Naive B cell (primary cell): ENCODE measurements at regions not wholly inside any gene's neighbourhood (a gene's known extent, or its start where the extent isn't known, plus 50 kb on each side); places are given as distances from the start of the nearest gene placed in this dataset.

Source experiments
- ATAC-seq, 2 donors: fragments of 150-1000 bp; cut with Tn5 transposase; 2 replicates each; pipeline ENCODE4 v1.10.0; 2021; ENCODE audit warnings: low read depth in 2 of 2, mild to moderate bottlenecking in 2 of 2, moderate library complexity in 2 of 2
- DNase-seq: peaks from one replicate; pipeline ENCODE4 v3.0.0; 2022
- H3K27ac Mint-ChIP-seq, 6 donors: one replicate each; pipeline ENCODE4 v1.8.0; 2020 to 2022; ENCODE audit warnings: mild to moderate bottlenecking in 6 of 6, mixed read lengths in 6 of 6, moderate library complexity in 5 of 6, inconsistent platforms in 2 of 6
- H3K27me3 Mint-ChIP-seq, 3 donors: one replicate each; pipeline ENCODE4 v1.8.0; 2021 to 2022; ENCODE audit warnings: mixed read lengths in 3 of 3, mild to moderate bottlenecking in 1 of 3
- H3K36me3 Mint-ChIP-seq, 2 donors: one replicate each; pipeline ENCODE4 v1.8.0; 2020 to 2022; ENCODE audit warnings: mixed read lengths in 2 of 2, inconsistent platforms in 1 of 2, mild to moderate bottlenecking in 1 of 2
- H3K4me1 Mint-ChIP-seq, 3 donors: one replicate each; pipeline ENCODE4 v1.8.0; 2020 to 2022; ENCODE audit warnings: mixed read lengths in 3 of 3, inconsistent platforms in 1 of 3, mild to moderate bottlenecking in 1 of 3, moderate library complexity in 1 of 3
- H3K4me3 Mint-ChIP-seq, 8 donors: one replicate each; pipeline ENCODE4 v1.8.0; 2020 to 2022; ENCODE audit warnings: mild to moderate bottlenecking in 8 of 8, mixed read lengths in 8 of 8, moderate library complexity in 8 of 8, inconsistent platforms in 2 of 8
- H3K9me3 Mint-ChIP-seq, 7 donors: one replicate each; pipeline ENCODE4 v1.8.0; 2020 to 2022; ENCODE audit warnings: mixed read lengths in 7 of 7, mild to moderate bottlenecking in 5 of 7, inconsistent platforms in 2 of 7, moderate library complexity in 1 of 7

DNA sequence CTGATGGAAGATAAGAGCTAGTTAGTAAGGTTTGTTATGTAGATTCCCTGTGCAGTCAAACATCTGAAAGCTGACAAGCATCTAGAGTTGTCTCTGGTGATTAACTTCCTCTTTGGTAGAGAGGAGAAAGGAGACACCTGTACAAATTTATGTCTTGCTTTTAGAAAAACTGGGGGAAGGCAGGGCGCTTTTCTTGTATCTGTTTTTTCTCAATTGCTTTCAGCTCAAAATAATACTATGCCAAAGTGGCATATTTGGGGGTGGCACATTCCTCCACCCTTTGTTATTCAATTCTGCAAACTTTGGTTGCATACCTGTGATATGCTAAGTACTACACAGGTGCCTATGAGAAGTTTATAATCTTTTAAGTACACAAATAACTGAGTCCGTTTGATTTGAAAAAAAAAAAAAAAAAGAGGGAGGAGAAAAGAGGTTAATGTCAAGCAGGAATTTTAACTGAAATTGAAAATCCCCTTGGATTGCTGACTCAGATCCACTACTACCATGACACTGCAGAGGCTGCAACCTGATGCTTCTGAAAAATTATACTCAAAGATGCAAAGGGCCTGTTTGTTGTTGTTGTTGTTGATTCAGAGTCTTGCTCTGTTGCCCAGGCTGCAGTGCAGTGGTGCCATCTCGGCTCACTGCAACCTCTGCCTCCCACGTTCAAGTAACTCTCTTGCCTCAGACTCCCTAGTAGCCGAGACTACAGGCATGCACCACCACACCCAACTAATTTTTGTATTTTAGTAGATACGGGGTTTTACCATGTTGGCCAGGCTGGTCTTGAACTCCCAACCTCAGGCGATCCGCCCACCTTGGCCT is 164.8 kb upstream of the NBEA start:
- Mint-ChIP-seq H3K4me1 (no peaks in the 10 kb centered on the region), H3K36me3 (no peaks in the 10 kb centered on the region), H3K27me3 (no peaks in the 10 kb centered on the region), H3K27ac (no peak overlapping the region), H3K9me3 (peaks cover 0 to 9% (median 0%) of the 10 kb centered on the region in 7 donors), H3K4me3 (no peak overlapping the region)
- ATAC-seq (no peak), DNase-seq (no peak)

GRCh38 chr13:34777914-34778303 is 164.2 kb upstream of the NBEA start:
- no peaks in the 10 kb centered on the region for H3K27me3 Mint-ChIP-seq
- H3K36me3 Mint-ChIP-seq = no peaks in the 10 kb centered on the region
- peaks cover 0 to 11% (median 0%) of the 10 kb centered on the region in 7 donors for H3K9me3 Mint-ChIP-seq
- no peaks in the 10 kb centered on the region for H3K4me1 Mint-ChIP-seq
- no peak overlapping the region for H3K27ac Mint-ChIP-seq
- ATAC-seq (no peak), DNase-seq (no peak)
- no peak overlapping the region for H3K4me3 Mint-ChIP-seq

GRCh38 chr13:34779171-34779570 is 162.9 kb upstream of the NBEA start:
- DNase-seq (no peak), ATAC-seq (no peak)
- H3K4me3 Mint-ChIP-seq = no peak overlapping the region
- H3K4me1 Mint-ChIP-seq = no peaks in the 10 kb centered on the region
- H3K9me3 Mint-ChIP-seq = peaks cover 0 to 11% (median 0%) of the 10 kb centered on the region in 7 donors
- peak overlapping the region in 1 of 6 donors; percentile 16 for H3K27ac Mint-ChIP-seq
- H3K27me3 Mint-ChIP-seq = no peaks in the 10 kb centered on the region
- no peaks in the 10 kb centered on the region for H3K36me3 Mint-ChIP-seq

GRCh38 chr13:34793301-34793700 is 148.8 kb upstream of the NBEA start:
- Mint-ChIP-seq H3K27ac (no peak overlapping the region), H3K36me3 (no peaks in the 10 kb centered on the region), H3K4me3 (no peak overlapping the region), H3K27me3 (no peaks in the 10 kb centered on the region), H3K4me1 (no peaks in the 10 kb centered on the region), H3K9me3 (peaks cover 6 to 21% (median 10%) of the 10 kb centered on the region in 7 donors)
- DNase-seq (no peak), ATAC-seq (no peak)

- no peak overlapping the region for H3K4me3 Mint-ChIP-seq
- no peaks in the 10 kb centered on the region for H3K27me3 Mint-ChIP-seq
- H3K9me3 Mint-ChIP-seq = peaks cover 0 to 13% (median 2%) of the 10 kb centered on the region in 7 donors
- DNase-seq (no peak), ATAC-seq (no peak)
- H3K27ac Mint-ChIP-seq = peak overlapping the region in 1 of 6 donors; percentile 58
- H3K36me3 Mint-ChIP-seq = no peaks in the 10 kb centered on the region
- no peaks in the 10 kb centered on the region for H3K4me1 Mint-ChIP-seq
Measured at GRCh38 chr13:34803756-34804155, 138.3 kb upstream of the NBEA start.

DNA sequence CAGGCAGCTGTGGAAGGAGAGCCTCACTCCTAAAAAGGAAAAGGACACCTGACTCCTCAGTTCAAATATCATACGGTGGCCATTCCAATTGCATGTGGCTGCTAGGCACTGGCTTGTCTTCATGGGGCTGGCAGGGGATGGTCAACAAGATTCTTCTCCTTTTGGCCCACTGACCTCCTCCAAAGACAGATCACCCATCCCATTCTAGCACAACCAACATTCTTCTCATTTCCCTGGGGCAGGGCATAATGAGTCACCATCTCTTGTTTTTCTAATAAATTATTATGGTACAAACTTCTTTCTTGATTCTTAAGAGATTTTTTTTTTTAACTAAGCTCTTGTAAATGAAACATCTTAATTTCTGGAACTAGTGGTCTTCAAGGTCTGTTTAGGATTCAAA is 136.7 kb upstream of the NBEA start:
- H3K27ac Mint-ChIP-seq = no peak overlapping the region
- ATAC-seq (no peak), DNase-seq (no peak)
- peaks cover 0 to 10% (median 2%) of the 10 kb centered on the region in 7 donors for H3K9me3 Mint-ChIP-seq
- H3K27me3 Mint-ChIP-seq = no peaks in the 10 kb centered on the region
- no peak overlapping the region for H3K4me3 Mint-ChIP-seq
- H3K36me3 Mint-ChIP-seq = no peaks in the 10 kb centered on the region
- no peaks in the 10 kb centered on the region for H3K4me1 Mint-ChIP-seq

DNA sequence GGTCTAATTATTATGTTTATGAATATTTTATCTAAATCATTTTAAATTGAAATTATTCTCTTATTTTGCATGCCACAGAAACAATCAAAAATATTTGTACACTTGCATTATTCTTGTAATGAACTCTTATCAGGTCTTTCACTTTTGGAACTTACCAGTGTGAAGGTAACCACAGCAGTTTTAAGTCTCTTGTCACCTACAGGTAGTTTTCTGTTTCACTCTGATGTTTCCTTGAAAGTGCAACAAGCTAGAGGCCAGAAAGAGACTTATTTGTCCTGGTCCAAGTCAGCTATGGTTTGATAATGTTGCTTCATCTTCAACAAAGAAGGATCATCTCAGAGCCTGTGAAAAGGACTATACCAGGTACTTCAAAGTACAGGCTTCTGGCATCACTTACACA is 133.4 kb upstream of the NBEA start:
- Mint-ChIP-seq H3K27ac (no peak overlapping the region), H3K36me3 (peaks cover 0 to 12% of the 10 kb centered on the region in 2 donors), H3K9me3 (peaks cover 6 to 32% (median 16%) of the 10 kb centered on the region in 7 donors), H3K4me3 (no peak overlapping the region), H3K27me3 (no peaks in the 10 kb centered on the region), H3K4me1 (no peaks in the 10 kb centered on the region)
- no peak for ATAC-seq
- DNase-seq = no peak

GRCh38 chr13:34810996-34811395 is 131.1 kb upstream of the NBEA start:
- no peak for ATAC-seq
- Mint-ChIP-seq H3K27me3 (no peaks in the 10 kb centered on the region), H3K9me3 (peaks cover 8 to 43% (median 17%) of the 10 kb centered on the region in 7 donors), H3K27ac (no peak overlapping the region), H3K4me1 (no peaks in the 10 kb centered on the region), H3K36me3 (peaks cover 0 to 12% of the 10 kb centered on the region in 2 donors), H3K4me3 (no peak overlapping the region)
- DNase-seq = no peak

DNA sequence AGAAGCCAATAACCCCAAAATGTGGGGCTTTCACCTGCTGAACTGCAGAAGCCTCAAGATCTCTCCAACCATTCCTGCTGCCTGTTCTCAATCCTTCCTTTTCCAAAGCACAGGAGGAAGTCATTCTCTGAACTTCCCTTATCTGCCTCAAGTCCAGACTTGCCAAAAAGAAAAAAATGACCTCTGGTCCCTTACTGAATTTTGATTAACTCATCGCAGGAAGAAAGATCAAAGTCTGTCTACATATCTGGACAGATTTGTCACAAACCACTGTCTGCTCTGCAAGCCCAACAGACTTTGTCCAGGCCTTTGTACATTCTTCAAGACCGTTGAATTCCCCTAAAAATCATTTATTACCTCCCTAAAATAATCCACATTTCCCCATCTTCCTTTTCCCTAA is 126.5 kb upstream of the NBEA start:
- peaks cover 0 to 12% of the 10 kb centered on the region in 2 donors for H3K36me3 Mint-ChIP-seq
- no peak for DNase-seq
- peaks cover 8 to 42% (median 18%) of the 10 kb centered on the region in 7 donors for H3K9me3 Mint-ChIP-seq
- H3K4me1 Mint-ChIP-seq = no peaks in the 10 kb centered on the region
- ATAC-seq = no peak
- H3K4me3 Mint-ChIP-seq = no peak overlapping the region
- peaks cover 0 to under 1% (median 0%) of the 10 kb centered on the region in 3 donors for H3K27me3 Mint-ChIP-seq
- H3K27ac Mint-ChIP-seq = no peak overlapping the region

- H3K4me1 Mint-ChIP-seq = no peaks in the 10 kb centered on the region
- no peak overlapping the region for H3K4me3 Mint-ChIP-seq
- H3K27ac Mint-ChIP-seq = no peak overlapping the region
- H3K36me3 Mint-ChIP-seq = peaks cover 0 to 12% of the 10 kb centered on the region in 2 donors
- peaks cover 0 to 7% (median 0%) of the 10 kb centered on the region in 3 donors for H3K27me3 Mint-ChIP-seq
- peaks cover 8 to 34% (median 17%) of the 10 kb centered on the region in 7 donors for H3K9me3 Mint-ChIP-seq
- ATAC-seq (no peak), DNase-seq (no peak)
Measured at GRCh38 chr13:34816245-34816884, 125.7 kb upstream of the NBEA start.

DNA sequence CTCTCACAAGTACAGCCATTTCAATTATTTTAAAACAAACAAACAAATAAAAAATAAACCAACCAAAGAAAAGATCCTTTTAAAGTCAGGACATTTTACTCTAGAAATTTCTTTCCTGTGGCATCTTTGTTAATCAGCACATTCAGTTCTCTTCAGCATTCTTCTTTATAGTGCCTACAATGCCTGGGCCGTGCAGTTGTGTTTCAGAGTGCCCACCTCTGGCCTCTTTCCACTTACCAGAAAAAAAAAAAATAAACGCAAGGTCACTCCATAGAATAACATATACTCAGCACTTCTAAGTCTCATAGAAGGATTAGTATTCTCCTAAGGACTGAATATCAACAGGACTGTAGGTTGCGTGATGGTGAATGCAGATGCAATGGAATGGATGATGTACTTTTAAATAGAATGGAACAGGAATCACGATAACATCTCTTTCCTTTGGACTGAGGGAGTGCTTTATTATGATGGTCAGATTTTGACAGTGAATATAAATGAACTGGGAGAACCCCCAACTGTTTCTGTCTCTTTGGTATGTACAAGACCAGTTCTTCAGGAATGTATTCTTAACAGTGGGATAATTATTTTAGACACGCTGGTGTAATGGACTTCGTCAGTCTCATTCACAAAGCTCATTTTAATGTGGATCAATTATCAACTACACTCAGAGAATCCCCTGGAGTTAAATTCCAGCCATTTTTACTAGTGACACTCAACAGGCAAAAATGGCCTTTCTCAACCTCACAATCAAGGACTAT is 125.0 kb upstream of the NBEA start:
- no peak for DNase-seq

GRCh38 chr13:34822650-34823049 is 119.4 kb upstream of the NBEA start:
- ATAC-seq (no peak), DNase-seq (no peak)
- H3K27ac Mint-ChIP-seq = no peak overlapping the region
- peaks cover 0 to 11% (median 0%) of the 10 kb centered on the region in 7 donors for H3K9me3 Mint-ChIP-seq
- peaks cover 0 to 7% (median 0%) of the 10 kb centered on the region in 3 donors for H3K27me3 Mint-ChIP-seq
- H3K36me3 Mint-ChIP-seq = no peaks in the 10 kb centered on the region
- H3K4me3 Mint-ChIP-seq = no peak overlapping the region
- no peaks in the 10 kb centered on the region for H3K4me1 Mint-ChIP-seq

More for the DNA sequence above, 125.0 kb upstream of the NBEA start:
- H3K4me1 Mint-ChIP-seq = no peaks in the 10 kb centered on the region
- peaks cover 0 to 7% (median 0%) of the 10 kb centered on the region in 3 donors for H3K27me3 Mint-ChIP-seq
- no peak for ATAC-seq
- H3K4me3 Mint-ChIP-seq = no peak overlapping the region
- H3K9me3 Mint-ChIP-seq = peaks cover 8 to 26% (median 13%) of the 10 kb centered on the region in 7 donors
- no peak overlapping the region for H3K27ac Mint-ChIP-seq
- peaks cover 0 to 5% of the 10 kb centered on the region in 2 donors for H3K36me3 Mint-ChIP-seq

DNA sequence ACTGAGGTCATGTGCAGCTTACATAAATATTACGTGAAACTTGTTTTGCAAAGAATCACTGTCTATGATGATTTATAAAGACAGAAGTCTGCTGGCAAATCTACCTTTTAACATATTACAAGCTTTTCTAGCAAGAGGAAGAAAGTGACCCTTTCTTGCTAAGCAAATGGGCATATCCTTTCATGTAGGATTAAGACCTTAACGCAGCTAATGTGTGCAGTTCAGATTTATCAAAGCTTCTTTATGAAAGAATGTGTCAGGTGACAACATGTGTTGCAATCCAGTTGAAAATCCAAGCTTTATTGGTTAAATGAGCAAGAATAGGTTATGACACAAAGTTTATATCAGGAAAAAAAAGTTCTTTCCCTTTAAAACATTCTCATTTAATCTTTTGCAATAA is 115.6 kb upstream of the NBEA start:
- no peak for DNase-seq
- Mint-ChIP-seq H3K4me1 (no peaks in the 10 kb centered on the region), H3K9me3 (peaks cover 0 to 4% (median under 1%) of the 10 kb centered on the region in 7 donors), H3K27ac (no peak overlapping the region), H3K36me3 (no peaks in the 10 kb centered on the region), H3K27me3 (no peaks in the 10 kb centered on the region), H3K4me3 (no peak overlapping the region)
- no peak for ATAC-seq
